ENCODE measurements at regions not wholly inside any gene's neighbourhood (a gene's known extent, or its start where the extent isn't known, plus 50 kb on each side); places are given as distances from the start of the nearest gene placed in this dataset.

DNA sequence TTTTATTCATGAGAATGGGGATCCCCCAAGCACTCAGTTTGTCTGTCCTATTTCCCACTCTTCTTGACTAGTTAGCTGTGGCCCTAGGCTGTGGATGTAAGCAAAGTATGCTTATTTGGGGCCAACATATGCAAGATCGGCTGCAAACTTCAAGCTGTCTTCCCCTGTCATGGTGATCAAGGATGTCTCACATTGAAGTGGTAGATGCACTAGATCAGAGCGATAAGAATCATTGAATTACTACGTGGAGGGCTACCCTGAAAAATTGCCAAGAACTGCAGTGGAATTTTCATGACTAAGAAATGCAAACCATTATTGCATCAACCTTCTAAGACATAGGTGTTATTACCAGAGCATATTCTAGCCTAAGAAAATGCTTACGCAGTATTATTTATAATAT is 527.4 kb downstream of the RNF144A start:
- H3K27ac Mint-ChIP-seq = no peak overlapping the region
- 83 to 94% methylated on average over 3 of the region's 4 CpGs for WGBS, 2 experiments (ENCODE audit: insufficient coverage in 1 of 2, insufficient read length in 1 of 2)

DNA sequence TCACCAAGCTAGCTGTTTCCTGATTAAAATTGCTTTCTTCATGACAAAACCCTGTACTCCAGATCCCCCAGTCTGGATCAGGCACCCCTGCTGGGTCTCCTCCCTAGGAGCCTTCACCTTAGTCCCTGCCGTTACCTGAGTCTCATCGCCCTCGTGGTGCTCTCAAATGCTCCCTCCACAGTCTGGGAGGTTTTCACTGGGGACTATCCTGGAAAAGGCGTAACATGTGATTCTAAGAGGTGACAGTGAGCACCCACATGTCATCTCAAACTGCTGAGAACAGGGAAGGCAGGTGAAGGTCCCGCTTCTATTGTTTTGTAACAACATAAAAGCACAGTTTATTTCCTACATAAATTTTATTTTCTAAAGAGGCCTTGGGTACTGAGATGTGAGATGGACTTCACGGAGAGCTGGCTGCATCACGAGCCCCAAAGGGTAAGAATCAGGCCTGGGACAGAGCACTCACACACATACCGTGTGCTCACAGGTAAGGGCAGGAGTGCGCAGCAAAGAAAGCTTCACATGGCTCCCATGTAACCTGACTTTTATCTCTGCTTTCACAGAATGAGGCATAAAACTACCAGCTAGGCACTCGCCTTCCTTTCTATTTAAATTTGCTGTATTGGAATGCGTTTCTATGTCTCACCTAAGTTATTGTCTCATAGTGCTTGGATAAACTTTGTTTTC is 531.5 kb downstream of the RNF144A start:
- no peak for DNase-seq
- TF ChIP-seq, protein P1, sequence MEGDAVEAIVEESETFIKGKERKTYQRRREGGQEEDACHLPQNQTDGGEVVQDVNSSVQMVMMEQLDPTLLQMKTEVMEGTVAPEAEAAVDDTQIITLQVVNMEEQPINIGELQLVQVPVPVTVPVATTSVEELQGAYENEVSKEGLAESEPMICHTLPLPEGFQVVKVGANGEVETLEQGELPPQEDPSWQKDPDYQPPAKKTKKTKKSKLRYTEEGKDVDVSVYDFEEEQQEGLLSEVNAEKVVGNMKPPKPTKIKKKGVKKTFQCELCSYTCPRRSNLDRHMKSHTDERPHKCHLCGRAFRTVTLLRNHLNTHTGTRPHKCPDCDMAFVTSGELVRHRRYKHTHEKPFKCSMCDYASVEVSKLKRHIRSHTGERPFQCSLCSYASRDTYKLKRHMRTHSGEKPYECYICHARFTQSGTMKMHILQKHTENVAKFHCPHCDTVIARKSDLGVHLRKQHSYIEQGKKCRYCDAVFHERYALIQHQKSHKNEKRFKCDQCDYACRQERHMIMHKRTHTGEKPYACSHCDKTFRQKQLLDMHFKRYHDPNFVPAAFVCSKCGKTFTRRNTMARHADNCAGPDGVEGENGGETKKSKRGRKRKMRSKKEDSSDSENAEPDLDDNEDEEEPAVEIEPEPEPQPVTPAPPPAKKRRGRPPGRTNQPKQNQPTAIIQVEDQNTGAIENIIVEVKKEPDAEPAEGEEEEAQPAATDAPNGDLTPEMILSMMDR (conservative IDR thresholded peaks at IDR 0.05) = no peak
- H3K4me1 Mint-ChIP-seq = peaks cover 5% of the 10 kb centered on the region
- Histone ChIP-seq H3K27me3 (ENCODE audit: control insufficient read depth, insufficient read depth, low read length, poor library complexity, severe bottlenecking) (no peaks in the 10 kb centered on the region), H3K27ac (ENCODE audit: low read depth, low read length) (no peak overlapping the region), H3K4me1 (ENCODE audit: control insufficient read depth, insufficient read depth, low read length) (no peaks in the 10 kb centered on the region), H3K36me3 (ENCODE audit: control insufficient read depth, insufficient read depth, low read length) (no peaks in the 10 kb centered on the region), H3K9ac (ENCODE audit: extremely low read depth, low read length, poor library complexity, severe bottlenecking) (no peak overlapping the region), H3K4me3 (ENCODE audit: low read length) (no peak overlapping the region), H3K9me3 (ENCODE audit: control insufficient read depth, low read length) (no peaks in the 10 kb centered on the region)
- no peaks in the 10 kb centered on the region for H3K9me3 Mint-ChIP-seq
- WGBS, 2 experiments (ENCODE audit: insufficient coverage in 1 of 2, insufficient read length in 1 of 2) = 89 to 100% methylated on average over 6 to 11 of the region's 11 CpGs
- no peak overlapping the region for H3K27ac Mint-ChIP-seq
- no peaks in the 10 kb centered on the region for H3K27me3 Mint-ChIP-seq (ENCODE audit: insufficient read depth)
- H3K36me3 Mint-ChIP-seq (ENCODE audit: low read depth) = no peaks in the 10 kb centered on the region
- no peak overlapping the region for H3K4me3 Mint-ChIP-seq

More for the DNA sequence above, 527.4 kb downstream of the RNF144A start:
- H3K27me3 ChIP-seq (ENCODE audit: control insufficient read depth, insufficient read depth, low read length, poor library complexity, severe bottlenecking) = no peaks in the 10 kb centered on the region
- H3K36me3 ChIP-seq (ENCODE audit: control insufficient read depth, insufficient read depth, low read length) = no peaks in the 10 kb centered on the region
- H3K4me3 ChIP-seq (ENCODE audit: low read length) = no peak overlapping the region
- TF ChIP-seq, protein P1 (conservative IDR thresholded peaks at IDR 0.05) = no peak
- DNase-seq = no peak
- no peaks in the 10 kb centered on the region for H3K4me1 ChIP-seq (ENCODE audit: control insufficient read depth, insufficient read depth, low read length)
- H3K4me3 Mint-ChIP-seq = no peak overlapping the region
- H3K9ac ChIP-seq (ENCODE audit: extremely low read depth, low read length, poor library complexity, severe bottlenecking) = no peak overlapping the region
- H3K27me3 Mint-ChIP-seq (ENCODE audit: insufficient read depth) = no peaks in the 10 kb centered on the region
- no peaks in the 10 kb centered on the region for H3K36me3 Mint-ChIP-seq (ENCODE audit: low read depth)
- peaks cover 5% of the 10 kb centered on the region for H3K4me1 Mint-ChIP-seq
- H3K9me3 Mint-ChIP-seq = no peaks in the 10 kb centered on the region
- H3K27ac ChIP-seq (ENCODE audit: low read depth, low read length) = no peak overlapping the region
- no peaks in the 10 kb centered on the region for H3K9me3 ChIP-seq (ENCODE audit: control insufficient read depth, low read length)

DNA sequence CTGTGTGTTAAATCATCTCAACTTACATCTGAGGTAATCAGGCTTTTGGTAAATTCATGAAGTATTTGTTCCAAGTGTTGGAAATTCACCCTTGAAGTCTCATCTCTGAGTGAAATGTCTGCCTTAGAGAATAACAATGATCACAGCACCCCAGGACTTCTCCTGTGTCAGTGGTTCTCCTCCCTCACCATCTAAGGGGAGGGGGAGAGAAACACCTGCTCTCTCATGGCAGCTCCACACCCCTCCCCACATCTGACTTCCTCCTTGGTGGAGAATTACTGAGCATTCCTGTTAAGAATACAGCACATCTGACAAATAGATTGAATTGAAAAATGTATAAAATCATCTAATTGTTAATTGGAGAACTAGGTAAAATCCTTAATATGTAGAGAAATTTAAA is 532.1 kb downstream of the RNF144A start:
- Mint-ChIP-seq H3K27me3 (ENCODE audit: insufficient read depth) (no peaks in the 10 kb centered on the region), H3K36me3 (ENCODE audit: low read depth) (no peaks in the 10 kb centered on the region), H3K4me1 (peaks cover 5% of the 10 kb centered on the region), H3K4me3 (no peak overlapping the region), H3K9me3 (no peaks in the 10 kb centered on the region), H3K27ac (no peak overlapping the region)
- DNase-seq = no peak
- no peaks in the 10 kb centered on the region for H3K9me3 ChIP-seq (ENCODE audit: control insufficient read depth, low read length)
- no peak overlapping the region for H3K9ac ChIP-seq (ENCODE audit: extremely low read depth, low read length, poor library complexity, severe bottlenecking)
- H3K27me3 ChIP-seq (ENCODE audit: control insufficient read depth, insufficient read depth, low read length, poor library complexity, severe bottlenecking) = no peaks in the 10 kb centered on the region
- no peak overlapping the region for H3K4me3 ChIP-seq (ENCODE audit: low read length)
- H3K36me3 ChIP-seq (ENCODE audit: control insufficient read depth, insufficient read depth, low read length) = no peaks in the 10 kb centered on the region
- H3K4me1 ChIP-seq (ENCODE audit: control insufficient read depth, insufficient read depth, low read length) = no peaks in the 10 kb centered on the region
- no peak overlapping the region for H3K27ac ChIP-seq (ENCODE audit: low read depth, low read length)
- TF ChIP-seq, protein P1 (conservative IDR thresholded peaks at IDR 0.05) = no peak

Data from endodermal cell (in vitro differentiated cells).